ENCODE measurements at regions not wholly inside any gene's neighbourhood (a gene's known extent, or its start where the extent isn't known, plus 50 kb on each side); places are given as distances from the start of the nearest gene placed in this dataset.

DNA sequence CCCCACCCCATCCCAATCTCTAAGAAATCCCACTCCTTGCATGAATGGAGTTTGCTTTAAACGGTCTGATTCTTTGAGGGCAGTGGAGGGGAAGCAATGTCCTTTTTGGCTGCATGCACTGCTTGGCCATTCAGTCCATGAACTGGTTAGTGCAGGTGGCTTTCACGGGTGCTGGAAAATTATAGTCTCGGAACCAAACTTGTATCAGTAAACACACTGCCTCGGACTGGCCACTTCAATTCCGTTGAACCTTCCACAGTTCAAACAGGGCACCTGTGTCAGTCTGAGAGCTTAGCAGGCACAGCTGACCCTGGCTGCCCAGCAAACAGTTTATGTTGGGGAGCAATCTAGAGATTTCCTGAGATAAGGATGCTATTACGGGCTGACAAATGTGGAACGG lies 255.6 kb downstream of the DHX15 start:
- TF ChIP-seq, protein P1, sequence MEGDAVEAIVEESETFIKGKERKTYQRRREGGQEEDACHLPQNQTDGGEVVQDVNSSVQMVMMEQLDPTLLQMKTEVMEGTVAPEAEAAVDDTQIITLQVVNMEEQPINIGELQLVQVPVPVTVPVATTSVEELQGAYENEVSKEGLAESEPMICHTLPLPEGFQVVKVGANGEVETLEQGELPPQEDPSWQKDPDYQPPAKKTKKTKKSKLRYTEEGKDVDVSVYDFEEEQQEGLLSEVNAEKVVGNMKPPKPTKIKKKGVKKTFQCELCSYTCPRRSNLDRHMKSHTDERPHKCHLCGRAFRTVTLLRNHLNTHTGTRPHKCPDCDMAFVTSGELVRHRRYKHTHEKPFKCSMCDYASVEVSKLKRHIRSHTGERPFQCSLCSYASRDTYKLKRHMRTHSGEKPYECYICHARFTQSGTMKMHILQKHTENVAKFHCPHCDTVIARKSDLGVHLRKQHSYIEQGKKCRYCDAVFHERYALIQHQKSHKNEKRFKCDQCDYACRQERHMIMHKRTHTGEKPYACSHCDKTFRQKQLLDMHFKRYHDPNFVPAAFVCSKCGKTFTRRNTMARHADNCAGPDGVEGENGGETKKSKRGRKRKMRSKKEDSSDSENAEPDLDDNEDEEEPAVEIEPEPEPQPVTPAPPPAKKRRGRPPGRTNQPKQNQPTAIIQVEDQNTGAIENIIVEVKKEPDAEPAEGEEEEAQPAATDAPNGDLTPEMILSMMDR (IDR thresholded peaks at IDR 0.05): no peak
- TF ChIP-seq POLR2AphosphoS5 (IDR thresholded peaks at IDR 0.05): no peak
